NCI-H1417 treated with DMSO at 0.1 percent for 48 hours (cell line): ENCODE measurements at regions not wholly inside any gene's neighbourhood (a gene's known extent, or its start where the extent isn't known, plus 50 kb on each side); places are given as distances from the start of the nearest gene placed in this dataset.

ENCODE experiments used
- DNase-seq: peaks from one replicate; lab custom pipeline; 2025; lab: John Stamatoyannopoulos, UW

GRCh38 chr12:97275728-97276590, 186.6 kb upstream of the RMST start:
- DNase-seq, result no peak

GRCh38 chr12:97276661-97277429, 185.8 kb upstream of the RMST start:
- no peak for DNase-seq

GRCh38 chr12:97283297-97283696, 179.3 kb upstream of the RMST start:
- no peak for DNase-seq

GRCh38 chr12:97288531-97288930, 174.1 kb upstream of the RMST start:
- no peak for DNase-seq

GRCh38 chr12:97292588-97292987, 170.0 kb upstream of the RMST start:
- no peak for DNase-seq

- DNase-seq, result no peak
These were observed 169.1 kb upstream of the RMST start for GRCh38 chr12:97293541-97293940.

- no peak for DNase-seq
These were observed 162.8 kb upstream of the RMST start for GRCh38 chr12:97299847-97300246.

GRCh38 chr12:97300431-97300830, 162.2 kb upstream of the RMST start:
- DNase-seq, result no peak

- no peak for DNase-seq
These were observed 161.7 kb upstream of the RMST start for GRCh38 chr12:97300891-97301290.

GRCh38 chr12:97301576-97301975, 161.0 kb upstream of the RMST start:
- no peak for DNase-seq

- DNase-seq, result no peak
These were observed 157.0 kb upstream of the RMST start for GRCh38 chr12:97305651-97306050.

- DNase-seq, result no peak
These were observed 156.5 kb upstream of the RMST start for GRCh38 chr12:97306147-97306546.

GRCh38 chr12:97308576-97309198, 153.9 kb upstream of the RMST start:
- DNase-seq, result no peak

- no peak for DNase-seq
These were observed 152.7 kb upstream of the RMST start for GRCh38 chr12:97309921-97310320.

GRCh38 chr12:97312570-97313135, 150.0 kb upstream of the RMST start:
- DNase-seq, result no peak

- no peak for DNase-seq
These were observed 149.0 kb upstream of the RMST start for GRCh38 chr12:97313471-97314190.

GRCh38 chr12:97316321-97316720, 146.3 kb upstream of the RMST start:
- no peak for DNase-seq

GRCh38 chr12:97321621-97322020, 141.0 kb upstream of the RMST start:
- DNase-seq, result no peak

GRCh38 chr12:97322388-97322787, 140.2 kb upstream of the RMST start:
- DNase-seq, result no peak

- DNase-seq, result no peak
These were observed 139.4 kb upstream of the RMST start for GRCh38 chr12:97323154-97323553.

GRCh38 chr12:97324471-97324870, 138.1 kb upstream of the RMST start:
- DNase-seq, result no peak

- peak; percentile 14 for DNase-seq
These were observed 127.5 kb upstream of the RMST start for GRCh38 chr12:97335115-97335514.
